ENCODE measurements at regions not wholly inside any gene's neighbourhood (a gene's known extent, or its start where the extent isn't known, plus 50 kb on each side); places are given as distances from the start of the nearest gene placed in this dataset.

DNA sequence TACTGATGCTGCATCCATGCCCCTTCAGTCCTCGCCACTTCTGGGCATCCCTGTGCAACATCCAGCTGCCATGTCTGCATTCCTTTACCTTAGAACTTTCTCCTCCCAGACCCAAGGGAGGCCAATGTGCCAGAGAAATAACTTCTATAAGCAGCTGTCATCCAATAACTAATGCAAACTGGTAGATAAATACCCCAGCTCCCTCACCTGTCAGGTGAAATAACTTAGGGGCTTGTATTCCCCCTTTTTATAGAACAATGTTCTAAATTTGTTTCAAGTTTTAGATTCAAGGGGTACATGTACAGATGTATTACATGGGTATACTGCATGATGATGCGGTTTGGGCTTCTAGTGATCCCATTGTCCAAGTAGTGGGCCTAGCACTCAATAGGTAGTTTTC is 880.1 kb downstream of the UQCRFS1 start:
- WGBS, 2 donors (ENCODE audit: extremely low coverage in 2 of 2, insufficient read length in 2 of 2, insufficient replicate concordance in 1 of 2): no CpG with 5 or more reads among the region's 2 CpGs
- Histone ChIP-seq H2BK12ac (ENCODE audit: low read length) (no peak overlapping the region), H3K79me1 (ENCODE audit: low read depth, low read length) (no peaks in the 10 kb centered on the region), H2BK5ac (ENCODE audit: low read length) (no peak overlapping the region), H3K27me3 (ENCODE audit: control insufficient read depth in 3 of 3, insufficient read depth in 3 of 3, low read depth in 1 of 3, low read length in 3 of 3) (no peaks in the 10 kb centered on the region), H3K18ac (ENCODE audit: low read length) (no peak overlapping the region), H2AFZ (ENCODE audit: low read length) (no peak overlapping the region), H2BK15ac (ENCODE audit: low read length) (no peak overlapping the region), H3K9ac (ENCODE audit: low read depth, low read length, poor library complexity) (no peak overlapping the region), H3K4ac (ENCODE audit: low read length) (no peak overlapping the region), H2BK120ac (ENCODE audit: low read depth, low read length) (no peak overlapping the region), H2AK5ac (ENCODE audit: low read depth, low read length) (no peak overlapping the region), H3K14ac (ENCODE audit: low read length) (no peak overlapping the region), H4K91ac (ENCODE audit: low read depth, low read length, poor library complexity) (no peak overlapping the region), H3K9me3 (replicated peaks in 1 of 2; ENCODE audit: control insufficient read depth in 2 of 2, insufficient read depth in 1 of 2, low read depth in 1 of 2, low read length in 2 of 2) (no peaks in the 10 kb centered on the region), H3K4me3 (ENCODE audit: low read length in 2 of 2) (no peak overlapping the region), H3K23ac (ENCODE audit: low read depth, low read length, poor library complexity) (no peak overlapping the region), H3K4me1 (ENCODE audit: control insufficient read depth in 2 of 2, insufficient read depth in 1 of 2, low read depth in 1 of 2, low read length in 2 of 2) (no peaks in the 10 kb centered on the region), H3K4me2 (ENCODE audit: insufficient read depth, low read length, poor library complexity, severe bottlenecking) (no peak overlapping the region), H3K27ac (replicated peaks; ENCODE audit: low read length) (no peak overlapping the region), H3K36me3 (replicated peaks in 1 of 2; ENCODE audit: control insufficient read depth in 2 of 2, insufficient read depth in 2 of 2, low read length in 2 of 2) (no peaks in the 10 kb centered on the region), H4K8ac (ENCODE audit: low read depth, low read length) (no peak overlapping the region)
- DNase-seq (ENCODE audit: low spot score): no peak

GRCh38 chr19:28332351-28332750 is 880.6 kb downstream of the UQCRFS1 start:
- no peak overlapping the region for H3K23ac ChIP-seq (ENCODE audit: low read depth, low read length, poor library complexity)
- H3K27me3 ChIP-seq (ENCODE audit: control insufficient read depth in 3 of 3, insufficient read depth in 3 of 3, low read depth in 1 of 3, low read length in 3 of 3): no peaks in the 10 kb centered on the region
- no peak overlapping the region for H4K91ac ChIP-seq (ENCODE audit: low read depth, low read length, poor library complexity)
- H3K9me3 ChIP-seq (replicated peaks in 1 of 2; ENCODE audit: control insufficient read depth in 2 of 2, insufficient read depth in 1 of 2, low read depth in 1 of 2, low read length in 2 of 2): no peaks in the 10 kb centered on the region
- H3K36me3 ChIP-seq (replicated peaks in 1 of 2; ENCODE audit: control insufficient read depth in 2 of 2, insufficient read depth in 2 of 2, low read length in 2 of 2): no peaks in the 10 kb centered on the region
- no peak overlapping the region for H2BK15ac ChIP-seq (ENCODE audit: low read length)
- H2AK5ac ChIP-seq (ENCODE audit: low read depth, low read length): no peak overlapping the region
- no peak overlapping the region for H3K4me2 ChIP-seq (ENCODE audit: insufficient read depth, low read length, poor library complexity, severe bottlenecking)
- no peaks in the 10 kb centered on the region for H3K79me1 ChIP-seq (ENCODE audit: low read depth, low read length)
- no peaks in the 10 kb centered on the region for H3K4me1 ChIP-seq (ENCODE audit: control insufficient read depth in 2 of 2, insufficient read depth in 1 of 2, low read depth in 1 of 2, low read length in 2 of 2)
- no peak overlapping the region for H3K4ac ChIP-seq (ENCODE audit: low read length)
- H2AFZ ChIP-seq (ENCODE audit: low read length): no peak overlapping the region
- DNase-seq (ENCODE audit: low spot score): no peak
- no CpG with 5 or more reads among the region's 3 CpGs for WGBS, 2 donors (ENCODE audit: extremely low coverage in 2 of 2, insufficient read length in 2 of 2, insufficient replicate concordance in 1 of 2)
- H2BK5ac ChIP-seq (ENCODE audit: low read length): no peak overlapping the region
- no peak overlapping the region for H4K8ac ChIP-seq (ENCODE audit: low read depth, low read length)
- H3K27ac ChIP-seq (replicated peaks; ENCODE audit: low read length): no peak overlapping the region
- H2BK120ac ChIP-seq (ENCODE audit: low read depth, low read length): no peak overlapping the region
- H3K18ac ChIP-seq (ENCODE audit: low read length): no peak overlapping the region
- H3K14ac ChIP-seq (ENCODE audit: low read length): no peak overlapping the region
- no peak overlapping the region for H3K9ac ChIP-seq (ENCODE audit: low read depth, low read length, poor library complexity)
- no peak overlapping the region for H3K4me3 ChIP-seq (ENCODE audit: low read length in 2 of 2)
- no peak overlapping the region for H2BK12ac ChIP-seq (ENCODE audit: low read length)

GRCh38 chr19:28331596-28331995 is 881.4 kb downstream of the UQCRFS1 start:
- DNase-seq (ENCODE audit: low spot score): no peak
- Histone ChIP-seq H3K14ac (ENCODE audit: low read length) (no peak overlapping the region), H3K23ac (ENCODE audit: low read depth, low read length, poor library complexity) (no peak overlapping the region), H3K36me3 (replicated peaks in 1 of 2; ENCODE audit: control insufficient read depth in 2 of 2, insufficient read depth in 2 of 2, low read length in 2 of 2) (no peaks in the 10 kb centered on the region), H3K27me3 (ENCODE audit: control insufficient read depth in 3 of 3, insufficient read depth in 3 of 3, low read depth in 1 of 3, low read length in 3 of 3) (no peaks in the 10 kb centered on the region), H3K4me3 (ENCODE audit: low read length in 2 of 2) (no peak overlapping the region), H3K9ac (ENCODE audit: low read depth, low read length, poor library complexity) (no peak overlapping the region), H4K91ac (ENCODE audit: low read depth, low read length, poor library complexity) (no peak overlapping the region), H2BK120ac (ENCODE audit: low read depth, low read length) (no peak overlapping the region), H3K4ac (ENCODE audit: low read length) (no peak overlapping the region), H3K79me1 (ENCODE audit: low read depth, low read length) (no peaks in the 10 kb centered on the region), H3K4me2 (ENCODE audit: insufficient read depth, low read length, poor library complexity, severe bottlenecking) (no peak overlapping the region), H4K8ac (ENCODE audit: low read depth, low read length) (no peak overlapping the region), H2BK12ac (ENCODE audit: low read length) (no peak overlapping the region), H2BK5ac (ENCODE audit: low read length) (no peak overlapping the region), H3K27ac (replicated peaks; ENCODE audit: low read length) (no peak overlapping the region), H2AK5ac (ENCODE audit: low read depth, low read length) (no peak overlapping the region), H3K9me3 (replicated peaks in 1 of 2; ENCODE audit: control insufficient read depth in 2 of 2, insufficient read depth in 1 of 2, low read depth in 1 of 2, low read length in 2 of 2) (no peaks in the 10 kb centered on the region), H2AFZ (ENCODE audit: low read length) (no peak overlapping the region), H2BK15ac (ENCODE audit: low read length) (no peak overlapping the region), H3K4me1 (ENCODE audit: control insufficient read depth in 2 of 2, insufficient read depth in 1 of 2, low read depth in 1 of 2, low read length in 2 of 2) (no peaks in the 10 kb centered on the region), H3K18ac (ENCODE audit: low read length) (no peak overlapping the region)
- whole genome bisulfite sequencing, 2 donors (ENCODE audit: extremely low coverage in 2 of 2, insufficient read length in 2 of 2, insufficient replicate concordance in 1 of 2): no CpG with 5 or more reads among the region's 7 CpGs

DNA sequence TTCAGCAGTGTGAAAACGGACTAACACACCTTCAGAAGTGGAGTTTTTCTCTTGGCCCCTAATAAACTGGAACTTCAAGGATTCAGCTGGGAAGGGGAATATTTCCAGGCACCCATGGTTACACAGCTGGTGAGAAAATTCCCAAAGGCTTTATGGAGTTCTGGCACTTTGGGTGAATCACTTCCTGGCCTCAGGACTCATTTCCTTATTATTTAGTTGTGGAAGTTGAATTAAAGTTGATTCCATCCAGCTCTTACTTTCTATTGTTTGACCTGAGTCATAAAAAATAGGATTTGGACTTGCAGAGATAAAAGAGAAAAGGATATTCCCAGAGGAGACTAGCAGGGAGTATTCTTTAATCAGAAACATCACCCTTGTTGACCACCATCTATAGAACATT is 882.1 kb downstream of the UQCRFS1 start:
- H2AK5ac ChIP-seq (ENCODE audit: low read depth, low read length): no peak overlapping the region
- H2BK120ac ChIP-seq (ENCODE audit: low read depth, low read length): no peak overlapping the region
- H4K8ac ChIP-seq (ENCODE audit: low read depth, low read length): no peak overlapping the region

More for the DNA sequence above, 882.1 kb downstream of the UQCRFS1 start:
- Histone ChIP-seq H4K91ac (ENCODE audit: low read depth, low read length, poor library complexity) (no peak overlapping the region), H3K4me1 (ENCODE audit: control insufficient read depth in 2 of 2, insufficient read depth in 1 of 2, low read depth in 1 of 2, low read length in 2 of 2) (no peaks in the 10 kb centered on the region), H3K79me1 (ENCODE audit: low read depth, low read length) (no peaks in the 10 kb centered on the region), H3K27me3 (ENCODE audit: control insufficient read depth in 3 of 3, insufficient read depth in 3 of 3, low read depth in 1 of 3, low read length in 3 of 3) (no peaks in the 10 kb centered on the region), H2AFZ (ENCODE audit: low read length) (no peak overlapping the region), H3K4me3 (ENCODE audit: low read length in 2 of 2) (no peak overlapping the region), H2BK5ac (ENCODE audit: low read length) (no peak overlapping the region), H2BK15ac (ENCODE audit: low read length) (no peak overlapping the region), H3K27ac (replicated peaks; ENCODE audit: low read length) (no peak overlapping the region), H3K23ac (ENCODE audit: low read depth, low read length, poor library complexity) (no peak overlapping the region), H3K9ac (ENCODE audit: low read depth, low read length, poor library complexity) (no peak overlapping the region), H3K4ac (ENCODE audit: low read length) (no peak overlapping the region), H3K14ac (ENCODE audit: low read length) (no peak overlapping the region), H3K18ac (ENCODE audit: low read length) (no peak overlapping the region), H3K36me3 (replicated peaks in 1 of 2; ENCODE audit: control insufficient read depth in 2 of 2, insufficient read depth in 2 of 2, low read length in 2 of 2) (no peaks in the 10 kb centered on the region), H3K9me3 (replicated peaks in 1 of 2; ENCODE audit: control insufficient read depth in 2 of 2, insufficient read depth in 1 of 2, low read depth in 1 of 2, low read length in 2 of 2) (no peaks in the 10 kb centered on the region), H3K4me2 (ENCODE audit: insufficient read depth, low read length, poor library complexity, severe bottlenecking) (no peak overlapping the region), H2BK12ac (ENCODE audit: low read length) (no peak overlapping the region)
- WGBS, 2 donors (ENCODE audit: extremely low coverage in 2 of 2, insufficient read length in 2 of 2, insufficient replicate concordance in 1 of 2): no CpG with 5 or more reads among the region's 1 CpG
- DNase-seq (ENCODE audit: low spot score): no peak

Measured in neuronal stem cell (in vitro differentiated cells).